ENCODE measurements at regions not wholly inside any gene's neighbourhood (a gene's known extent, or its start where the extent isn't known, plus 50 kb on each side); places are given as distances from the start of the nearest gene placed in this dataset.

DNA sequence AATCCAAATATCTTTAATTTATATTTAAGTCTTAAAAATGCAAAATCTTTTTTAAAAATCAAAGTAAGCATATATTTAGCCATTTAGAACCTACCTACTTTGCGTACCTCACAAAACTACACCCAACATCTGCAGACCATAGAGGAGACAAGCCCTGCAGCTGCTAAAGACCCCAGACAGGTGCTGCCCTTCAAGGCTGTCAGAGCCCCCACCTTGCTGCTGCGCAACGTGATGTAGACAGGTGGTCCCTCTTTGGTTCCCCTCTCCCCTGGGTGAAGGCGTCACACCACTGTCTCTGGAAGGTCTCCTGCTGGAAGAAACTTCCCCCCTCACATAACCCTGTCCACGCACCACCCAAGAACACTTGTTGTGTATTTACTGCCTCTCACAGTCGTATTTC is 204.5 kb downstream of the ARRDC4 start:
- no peak overlapping the region for H3K27ac ChIP-seq
- in situ Hi-C loops (cut with HindIII; ENCODE audit: low pct_ligation_motif_present, low sequenced_read_pairs) = no loop called here
- no peak for TF ChIP-seq CTCF (IDR thresholded peaks at IDR 0.05; ENCODE audit: low read depth, low read length, missing control alignments)
- no peaks in the 10 kb centered on the region for H3K27me3 ChIP-seq (replicated peaks)
- no peak overlapping the region for H3K4me3 ChIP-seq (ENCODE audit: low read depth, low read length)
- DNase-seq = no peak
- no peaks in the 10 kb centered on the region for H3K36me3 ChIP-seq (replicated peaks)

- no peak for DNase-seq
- H3K27ac ChIP-seq = no peak overlapping the region
- H3K27me3 ChIP-seq (replicated peaks) = no peaks in the 10 kb centered on the region
- H3K4me3 ChIP-seq (ENCODE audit: low read depth, low read length) = no peak overlapping the region
- no peaks in the 10 kb centered on the region for H3K36me3 ChIP-seq (replicated peaks)
- no peak for TF ChIP-seq CTCF (IDR thresholded peaks at IDR 0.05; ENCODE audit: low read depth, low read length, missing control alignments)
- in situ Hi-C loops (cut with HindIII; ENCODE audit: low pct_ligation_motif_present, low sequenced_read_pairs) = no loop called here
Observed at GRCh38 chr15:98167722-98168268, 207.3 kb downstream of the ARRDC4 start.

GRCh38 chr15:98169551-98169950 is 209.0 kb downstream of the ARRDC4 start:
- TF ChIP-seq CTCF (IDR thresholded peaks at IDR 0.05; ENCODE audit: low read depth, low read length, missing control alignments) = no peak
- H3K4me3 ChIP-seq (ENCODE audit: low read depth, low read length) = no peak overlapping the region
- DNase-seq = no peak
- no peak overlapping the region for H3K27ac ChIP-seq
- in situ Hi-C loops (cut with HindIII; ENCODE audit: low pct_ligation_motif_present, low sequenced_read_pairs) = no loop called here
- no peaks in the 10 kb centered on the region for H3K36me3 ChIP-seq (replicated peaks)
- no peaks in the 10 kb centered on the region for H3K27me3 ChIP-seq (replicated peaks)

DNA sequence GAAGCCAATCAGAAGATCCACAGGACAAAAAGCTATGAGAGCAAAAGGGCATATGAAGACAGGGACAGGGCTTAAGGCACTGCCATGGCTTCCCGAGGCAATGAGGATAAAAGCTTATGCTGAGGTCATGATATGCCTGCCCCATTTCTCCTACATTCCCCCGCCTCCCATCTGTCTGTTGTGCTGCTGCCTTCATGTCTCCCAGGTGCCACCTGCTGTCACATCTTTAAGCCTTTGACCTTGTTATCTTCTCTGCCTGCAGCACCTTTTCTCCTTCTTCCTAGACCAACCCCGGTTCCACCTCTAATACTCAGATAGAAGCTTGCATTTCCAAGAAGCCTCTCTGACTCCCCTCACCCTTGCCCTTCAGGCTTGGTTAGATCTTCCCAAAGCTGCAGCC is 213.8 kb downstream of the ARRDC4 start:
- no peak for DNase-seq
- TF ChIP-seq CTCF (IDR thresholded peaks at IDR 0.05; ENCODE audit: low read depth, low read length, missing control alignments) = no peak
- Histone ChIP-seq H3K27ac (no peak overlapping the region), H3K36me3 (replicated peaks) (no peaks in the 10 kb centered on the region), H3K27me3 (replicated peaks) (no peaks in the 10 kb centered on the region), H3K4me3 (ENCODE audit: low read depth, low read length) (no peak overlapping the region)
- in situ Hi-C loops (cut with HindIII; ENCODE audit: low pct_ligation_motif_present, low sequenced_read_pairs) = no loop called here

GRCh38 chr15:98174841-98175240 is 214.3 kb downstream of the ARRDC4 start:
- Histone ChIP-seq H3K36me3 (replicated peaks) (no peaks in the 10 kb centered on the region), H3K27ac (no peak overlapping the region), H3K27me3 (replicated peaks) (no peaks in the 10 kb centered on the region), H3K4me3 (ENCODE audit: low read depth, low read length) (no peak overlapping the region)
- no peak for TF ChIP-seq CTCF (IDR thresholded peaks at IDR 0.05; ENCODE audit: low read depth, low read length, missing control alignments)
- in situ Hi-C loops (cut with HindIII; ENCODE audit: low pct_ligation_motif_present, low sequenced_read_pairs) = no loop called here
- DNase-seq = no peak

GRCh38 chr15:98177966-98178592 is 217.6 kb downstream of the ARRDC4 start:
- no peak overlapping the region for H3K4me3 ChIP-seq (ENCODE audit: low read depth, low read length)
- peak; percentile 75 for TF ChIP-seq CTCF (IDR thresholded peaks at IDR 0.05; ENCODE audit: low read depth, low read length, missing control alignments)
- in situ Hi-C loops (cut with HindIII; ENCODE audit: low pct_ligation_motif_present, low sequenced_read_pairs) = no loop called here
- no peaks in the 10 kb centered on the region for H3K27me3 ChIP-seq (replicated peaks)
- no peak overlapping the region for H3K27ac ChIP-seq
- peak; percentile 65 for DNase-seq
- H3K36me3 ChIP-seq (replicated peaks) = no peaks in the 10 kb centered on the region
